Activated CD4-positive, CD25-positive, alpha-beta regulatory T cell treated with anti-CD3 and anti-CD28 coated beads, Interleukin-2, amount 50 U/mL, for 72 hours (primary cell): ENCODE measurements at regions not wholly inside any gene's neighbourhood (a gene's known extent, or its start where the extent isn't known, plus 50 kb on each side); places are given as distances from the start of the nearest gene placed in this dataset.
"Not testable (repeated sequence)": the region's sequence is repeated elsewhere in the genome, so short reads cannot be mapped to it uniquely, and the experiment has no call there.

Experiments
- DNase-seq: peaks from one replicate; pipeline ENCODE4 v3.0.0; 2021

DNA sequence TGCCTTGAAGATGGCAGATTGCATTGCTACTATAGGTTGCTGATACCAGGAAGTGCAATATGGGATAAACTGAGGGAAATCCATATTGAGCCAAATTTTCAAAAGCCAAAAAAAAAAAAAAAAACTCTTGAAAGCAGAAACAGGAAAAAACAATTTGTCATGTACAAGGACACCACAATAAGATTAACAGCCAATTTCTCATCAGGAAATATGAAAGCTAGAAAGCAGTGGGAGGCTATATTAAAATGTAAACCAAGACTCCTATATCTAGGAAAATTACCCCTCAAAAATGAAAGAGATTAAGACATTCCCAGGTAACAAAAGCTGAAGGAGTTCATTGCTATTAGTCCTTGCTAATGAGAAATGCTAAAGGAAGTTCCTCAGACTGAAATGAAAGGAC lies 462.8 kb upstream of the DPH6 start:
- no peak for DNase-seq

DNA sequence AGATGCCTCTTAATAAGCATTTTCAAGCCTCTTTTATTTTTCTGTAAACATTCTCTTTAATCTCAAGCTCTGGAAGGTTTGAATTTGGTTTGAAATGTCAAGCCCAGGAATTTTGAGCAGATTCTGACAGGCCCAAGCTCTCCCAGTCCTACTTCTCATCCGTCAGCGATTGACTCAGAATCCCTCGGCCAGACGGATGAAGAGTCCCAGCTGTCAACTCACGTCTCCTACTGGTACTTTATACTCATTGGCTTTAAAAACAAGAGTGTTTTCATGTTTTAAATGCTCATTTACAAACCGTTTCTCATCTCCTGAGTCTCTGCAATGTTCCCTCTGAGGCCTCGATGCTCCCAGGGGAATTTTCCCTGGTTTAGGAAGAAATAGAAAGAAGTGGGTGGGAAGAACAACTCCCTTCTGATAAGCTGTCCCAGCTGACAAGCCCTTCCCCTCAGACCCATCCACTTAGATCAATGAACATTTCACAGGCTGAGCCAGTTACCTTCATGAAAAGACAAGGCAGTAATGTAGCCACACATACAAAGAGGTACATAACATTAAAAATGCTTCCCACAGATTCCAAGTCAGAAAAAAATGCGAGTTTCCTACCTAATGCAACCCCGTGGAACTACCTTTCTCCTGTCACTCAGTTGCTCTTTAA lies 478.2 kb upstream of the DPH6 start:
- DNase-seq, result no peak

DNA sequence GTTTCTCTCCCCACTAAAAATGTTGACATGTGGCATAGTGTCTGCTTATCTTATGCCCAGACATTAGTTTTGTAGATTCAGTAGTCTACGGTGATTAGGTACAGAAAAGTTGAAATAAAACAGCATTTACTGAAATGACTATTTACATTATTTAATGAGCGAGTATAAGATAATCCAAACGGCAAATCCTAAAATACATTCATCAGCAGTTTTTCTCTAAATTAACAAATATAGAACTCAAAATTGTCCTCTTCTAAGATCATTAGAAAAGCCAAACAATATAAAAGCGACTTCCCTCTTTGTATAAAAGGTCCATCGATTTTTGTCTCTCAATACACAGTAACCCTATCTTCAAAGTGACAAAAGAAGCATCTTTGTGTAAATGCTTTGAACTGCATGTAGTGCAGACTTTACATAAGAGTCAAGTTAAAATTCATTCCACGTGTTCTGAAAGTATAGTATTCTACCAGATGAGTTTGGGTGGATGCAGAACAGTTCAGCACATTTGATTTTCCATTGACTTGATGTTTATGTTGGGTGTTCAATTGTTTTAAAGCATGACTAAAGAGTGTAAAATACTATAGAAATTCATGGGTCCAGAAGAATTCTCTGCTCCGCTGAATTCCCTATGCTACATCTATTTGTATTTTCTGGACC lies 480.8 kb upstream of the DPH6 start:
- DNase-seq, result no peak

DNA sequence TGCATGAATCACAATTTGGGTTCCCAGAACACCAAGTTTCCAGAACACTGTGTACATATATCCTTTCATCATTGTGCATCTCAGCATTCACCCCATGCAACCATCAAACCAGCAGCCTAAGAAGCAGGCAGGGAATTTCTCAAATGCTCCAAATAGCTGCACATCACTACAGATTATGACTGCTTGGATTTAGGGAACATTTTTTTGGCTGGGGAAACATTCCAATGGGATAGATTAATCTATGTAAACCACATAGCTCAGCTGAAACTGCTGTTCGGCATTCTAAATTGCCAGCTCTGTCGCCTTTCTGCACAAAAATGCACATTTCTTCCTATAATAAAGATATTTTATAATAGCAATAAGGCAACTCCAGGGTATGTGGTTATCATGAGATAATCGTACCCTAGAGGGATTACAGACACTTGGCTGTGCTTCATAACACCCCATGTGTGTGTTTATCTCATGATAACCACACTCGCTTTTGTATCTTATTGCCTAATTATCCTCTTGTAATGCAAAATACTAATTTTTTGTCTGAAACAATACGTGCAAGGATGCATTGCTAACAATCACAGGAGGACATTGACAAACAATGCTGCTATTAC lies 483.7 kb upstream of the DPH6 start:
- DNase-seq, result no peak

DNA sequence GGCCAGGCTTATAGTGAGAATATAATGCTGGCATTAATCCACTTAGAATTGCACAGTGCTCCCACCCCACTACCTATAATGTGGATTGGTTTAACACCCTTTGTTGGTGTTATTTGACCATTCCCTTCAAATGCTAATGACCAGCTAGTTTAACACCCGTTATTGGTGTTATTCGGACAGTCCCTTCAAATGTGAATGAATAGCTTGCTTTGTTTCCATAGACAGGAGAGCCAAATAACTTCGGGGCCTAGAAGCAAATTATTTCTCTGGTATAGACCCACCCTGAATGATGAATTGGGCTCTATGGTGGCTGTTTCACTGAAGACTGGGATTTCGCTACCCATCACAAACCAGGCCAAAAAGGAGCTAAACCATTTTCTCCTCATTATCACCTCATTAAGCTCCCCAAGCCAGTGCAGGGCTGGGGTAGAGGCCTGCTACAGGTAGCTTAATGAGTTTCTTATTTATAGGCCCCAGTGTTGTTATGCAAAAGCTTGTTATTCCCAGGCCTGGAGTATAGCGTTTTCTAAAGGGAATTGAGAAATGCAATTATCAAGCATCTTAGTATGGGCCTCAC lies 494.1 kb upstream of the DPH6 start:
- DNase-seq, result no peak

DNA sequence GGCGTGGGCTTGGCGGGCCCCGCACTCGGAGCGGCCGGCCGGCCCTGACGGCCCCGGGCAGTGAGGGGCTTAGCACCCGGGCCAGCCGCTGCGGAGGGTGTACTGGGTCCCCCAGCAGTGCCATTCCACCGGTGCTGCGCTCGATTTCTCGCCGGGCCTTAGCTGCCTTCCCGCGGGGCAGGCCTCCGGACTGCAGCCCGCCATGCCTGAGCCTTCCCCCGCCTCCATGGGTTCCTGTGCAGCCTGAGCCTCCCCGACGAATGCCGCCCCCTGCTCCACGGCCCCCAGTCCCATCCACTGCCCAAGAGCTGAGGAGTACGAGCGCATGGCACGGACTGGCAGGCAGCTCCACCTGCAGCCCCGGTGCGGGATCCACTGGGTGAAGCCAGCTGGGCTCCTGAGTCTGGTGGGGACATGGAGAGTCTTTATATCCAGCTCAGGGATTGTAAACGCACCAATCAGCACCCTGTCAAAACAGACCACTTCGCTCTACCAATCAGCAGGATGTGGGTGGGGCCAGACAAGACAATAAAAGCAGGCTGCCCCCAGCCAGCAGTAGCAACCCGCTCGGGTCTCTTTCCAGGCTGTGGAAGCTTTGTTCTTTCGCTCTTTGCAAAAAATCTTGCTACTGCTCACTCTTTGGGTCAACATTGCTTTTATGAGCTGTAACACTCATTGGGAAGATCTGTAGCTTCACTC lies 501.2 kb upstream of the DPH6 start:
- DNase-seq, result not testable (repeated sequence)

DNA sequence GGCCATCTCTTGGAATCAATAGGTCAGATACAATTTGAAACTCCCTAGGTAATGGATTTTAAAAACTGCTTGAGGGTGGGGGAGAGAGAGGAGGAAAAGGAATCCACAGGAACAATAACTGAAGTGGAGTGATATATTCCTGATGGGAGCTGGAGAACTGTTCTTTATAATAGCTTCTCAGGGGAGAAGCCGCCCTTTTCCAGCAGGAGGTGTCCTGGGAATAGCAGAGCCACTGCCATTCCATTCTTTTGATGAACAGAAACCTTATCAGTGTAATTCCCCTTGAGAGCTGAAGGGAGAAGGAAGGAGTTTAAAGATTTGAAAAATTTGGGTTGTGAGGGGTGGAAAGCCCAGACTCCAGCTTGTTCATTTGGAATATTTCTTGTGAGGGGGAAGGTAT lies 504.9 kb upstream of the DPH6 start:
- DNase-seq, result no peak

DNA sequence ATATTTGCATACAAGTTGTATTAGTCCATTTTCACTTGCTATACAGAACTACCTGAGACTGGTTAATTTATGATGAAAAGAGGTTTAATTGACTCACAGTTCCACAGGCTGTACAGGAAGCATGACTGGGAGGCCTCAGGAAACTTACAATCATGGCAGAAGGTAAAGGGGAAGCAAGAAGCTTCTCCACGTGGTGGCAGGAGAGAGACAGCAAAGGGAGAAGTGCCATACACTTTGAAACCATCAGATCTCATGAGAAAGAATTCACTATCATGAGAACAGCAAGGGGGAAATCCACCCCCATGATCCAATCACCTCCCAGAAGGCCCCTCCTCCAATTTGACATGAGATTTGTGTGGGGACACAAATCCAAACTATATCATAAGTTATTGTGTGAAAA lies 506.7 kb upstream of the DPH6 start:
- not testable (repeated sequence) for DNase-seq

DNA sequence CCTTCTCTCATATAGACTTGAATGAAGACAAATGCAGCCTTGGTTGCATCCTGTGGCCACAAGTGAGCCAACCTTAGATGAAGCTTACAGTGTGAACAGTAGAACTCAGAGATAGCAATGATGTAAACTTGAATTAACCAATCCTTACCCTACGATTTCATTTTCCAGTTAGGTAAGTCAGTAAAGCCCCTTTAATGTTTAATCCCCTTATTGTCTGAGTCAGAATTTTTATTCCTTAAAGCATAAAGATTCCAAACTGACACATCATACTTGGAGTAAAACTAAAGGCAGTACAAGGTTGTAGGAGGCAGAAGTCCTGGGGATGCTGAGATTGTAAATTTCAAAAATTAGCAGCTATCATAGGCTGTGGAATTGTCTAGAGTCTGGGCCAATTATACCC lies 507.8 kb upstream of the DPH6 start:
- DNase-seq, result no peak

DNA sequence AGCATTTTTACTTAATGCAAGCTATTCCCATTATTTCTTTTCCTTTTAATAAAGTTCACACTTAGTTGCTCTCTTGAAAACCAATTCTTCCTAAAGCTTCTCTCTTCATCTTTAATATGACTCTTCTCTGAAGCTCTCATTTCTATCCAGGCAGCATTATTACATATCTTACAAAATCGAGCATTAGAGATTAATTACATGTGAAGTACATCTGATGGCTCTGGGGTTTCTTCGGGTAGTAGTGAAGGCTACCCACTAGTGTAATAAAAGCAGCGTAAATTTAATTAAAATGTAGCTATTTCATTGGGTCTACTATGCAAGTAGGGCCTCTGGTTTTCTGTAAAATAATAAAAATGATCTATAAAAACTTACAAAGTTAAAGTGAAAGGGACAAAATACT lies 513.6 kb upstream of the DPH6 start:
- no peak for DNase-seq

DNA sequence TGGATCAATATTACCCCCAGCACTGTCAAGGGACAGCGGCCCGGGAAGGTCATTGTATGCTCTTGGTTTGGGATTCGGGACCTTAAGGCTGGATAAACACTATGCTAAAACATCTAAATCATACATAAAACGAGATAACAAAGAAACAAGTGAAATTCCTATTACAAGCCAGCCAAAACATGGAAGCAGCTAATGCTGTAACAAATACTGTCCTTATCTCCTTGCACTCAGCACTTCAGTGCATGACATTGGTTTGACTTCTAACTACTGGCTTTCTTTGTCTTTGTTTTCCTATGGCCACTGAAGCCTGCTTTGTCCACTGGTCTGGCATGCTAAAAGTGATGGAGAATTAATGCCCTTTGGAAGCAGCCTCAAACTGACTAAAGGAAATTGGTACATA lies 516.4 kb upstream of the DPH6 start:
- no peak for DNase-seq

DNA sequence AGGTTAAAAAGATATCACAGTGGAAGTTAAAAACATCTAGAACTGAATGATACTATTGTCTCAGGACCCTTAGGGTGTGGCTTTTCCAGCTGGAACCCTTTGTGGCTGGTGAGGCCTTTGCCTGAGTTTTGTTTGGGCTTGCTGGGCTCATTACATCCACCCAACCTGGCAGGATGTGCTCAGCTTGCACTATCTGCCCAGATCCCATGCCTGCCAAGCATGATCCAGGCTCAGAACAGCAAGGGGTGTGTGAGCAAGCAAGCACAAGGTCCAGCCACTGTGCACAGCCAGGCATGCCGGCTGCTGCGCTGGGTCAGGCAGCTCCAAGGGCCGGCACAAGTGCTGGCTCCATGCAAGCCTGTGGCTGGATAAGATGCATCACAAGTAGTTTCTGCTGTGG lies 512.7 kb upstream of the CDIN1 start:
- no peak for DNase-seq

DNA sequence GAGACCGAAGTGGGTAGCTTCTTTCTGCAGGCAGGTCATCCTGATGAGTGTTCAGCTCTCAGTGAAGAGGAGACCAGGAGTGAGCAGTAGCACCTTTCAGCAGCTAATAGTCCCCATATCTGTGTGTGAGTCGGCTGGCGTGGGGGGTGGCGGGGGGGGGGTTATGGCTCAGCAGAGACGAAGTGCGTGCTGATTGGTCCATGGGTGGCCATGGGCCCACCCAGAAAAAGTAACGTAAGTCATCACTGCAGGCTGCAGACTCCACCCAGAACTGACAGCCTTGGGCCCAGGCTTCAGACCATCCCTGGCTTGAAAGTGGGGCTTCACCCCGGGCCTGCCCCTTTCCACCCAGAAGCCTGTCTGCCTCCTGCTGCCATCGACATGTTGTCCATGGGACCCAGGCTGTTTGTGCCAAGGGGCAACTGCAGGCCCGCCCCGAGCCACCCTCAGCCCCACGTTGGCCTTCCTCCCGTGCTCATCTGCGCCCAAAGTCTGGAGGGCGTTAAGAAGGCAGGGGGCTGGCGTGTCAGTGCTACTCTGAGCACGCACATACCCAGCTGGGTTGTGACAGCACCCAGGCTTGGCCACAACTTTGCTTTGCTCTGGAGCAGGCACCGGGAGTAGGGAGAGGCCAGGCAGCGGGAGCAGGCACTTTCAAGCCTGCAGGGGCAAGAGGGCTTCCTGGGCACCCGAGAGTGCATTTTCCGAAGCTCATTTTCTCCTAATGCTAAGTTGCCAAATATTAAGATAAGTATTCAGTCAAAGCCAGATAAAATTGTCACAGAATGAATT lies 511.7 kb upstream of the CDIN1 start:
- no peak for DNase-seq

DNA sequence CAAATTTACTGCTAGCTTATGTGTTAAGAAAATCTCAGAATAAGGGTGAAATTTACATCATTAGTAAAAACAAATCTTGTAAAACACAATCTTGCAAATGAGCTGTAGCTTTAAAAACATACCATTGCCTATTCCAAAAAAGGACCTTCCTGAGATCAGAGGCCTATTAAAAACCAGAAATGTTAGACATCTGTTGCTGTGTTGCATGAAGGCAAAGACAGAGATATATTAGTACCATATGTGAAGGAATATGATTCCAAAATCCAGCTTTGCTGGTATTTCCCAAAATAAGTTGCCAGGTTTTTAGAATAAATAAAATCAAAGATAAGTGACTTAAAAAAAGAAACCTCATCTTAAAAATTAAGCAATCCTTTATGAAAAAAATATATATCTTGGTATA lies 504.1 kb upstream of the CDIN1 start:
- DNase-seq, result no peak

DNA sequence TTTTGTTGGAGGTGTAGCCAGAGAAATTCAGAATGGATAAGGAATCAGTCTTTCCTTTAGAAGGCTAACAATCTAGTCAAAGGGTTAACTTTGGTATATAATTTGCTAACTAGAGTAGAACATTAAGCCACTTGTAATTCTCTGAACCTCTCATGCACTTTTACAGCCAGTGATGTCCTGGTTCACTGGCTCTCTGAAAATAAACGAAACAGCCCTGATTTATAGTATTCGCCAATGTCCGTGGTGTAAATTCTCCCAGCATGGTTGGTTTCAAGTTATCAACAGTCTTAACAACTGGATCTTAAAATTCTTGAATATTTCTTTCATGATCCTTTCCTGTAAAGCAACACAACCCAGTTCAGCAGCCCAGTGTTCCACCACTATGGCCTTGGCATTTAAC lies 500.4 kb upstream of the CDIN1 start:
- no peak for DNase-seq

DNA sequence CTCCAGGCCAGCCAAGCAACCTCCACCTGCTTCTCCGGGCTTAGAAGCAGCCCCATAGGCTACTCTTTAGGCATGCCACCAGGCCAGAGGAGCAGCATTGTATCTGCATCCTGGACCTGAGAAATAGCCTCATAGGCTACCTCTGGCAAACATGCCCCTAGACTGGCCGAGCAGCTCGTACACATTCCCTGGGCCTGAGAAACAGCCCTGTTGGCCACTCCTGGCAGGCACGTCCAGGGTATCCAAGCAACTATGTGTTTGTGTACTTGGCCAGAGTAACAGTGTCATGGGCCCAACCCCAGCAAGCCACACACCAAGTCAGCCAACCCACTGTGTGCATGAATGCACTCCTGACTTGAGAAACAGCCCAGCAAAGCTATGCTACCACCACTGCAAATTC lies 498.7 kb upstream of the CDIN1 start:
- no peak for DNase-seq

DNA sequence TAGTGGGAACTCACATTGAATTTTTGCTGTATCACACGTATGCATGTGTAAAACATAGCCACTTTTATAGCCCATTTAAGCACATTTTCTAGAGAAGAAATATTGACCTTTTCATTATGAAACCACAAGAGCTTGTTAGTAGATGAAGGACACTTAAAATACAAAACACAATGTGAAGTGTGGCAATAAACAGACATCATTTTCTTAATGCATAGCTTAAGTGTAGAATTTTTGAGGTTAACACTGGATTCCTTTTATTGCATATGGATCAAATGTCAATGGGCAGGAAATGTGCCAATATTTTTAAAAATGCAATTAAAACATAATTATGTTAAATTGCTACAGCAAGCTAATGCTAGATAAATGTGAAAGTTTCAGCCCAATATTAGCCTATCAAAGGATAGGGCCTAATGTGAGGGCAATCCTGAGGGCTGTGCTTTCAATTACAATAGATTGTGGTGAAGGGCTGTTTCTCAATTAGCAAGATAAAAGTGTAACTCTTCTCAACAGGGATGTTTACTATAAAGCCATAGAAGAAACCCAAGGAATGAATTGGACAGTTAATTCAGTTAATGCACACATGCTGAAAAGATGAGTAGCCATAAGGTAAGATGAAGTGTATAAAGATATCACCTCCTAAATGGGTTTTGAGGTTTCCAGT lies 489.0 kb upstream of the CDIN1 start:
- no peak for DNase-seq

DNA sequence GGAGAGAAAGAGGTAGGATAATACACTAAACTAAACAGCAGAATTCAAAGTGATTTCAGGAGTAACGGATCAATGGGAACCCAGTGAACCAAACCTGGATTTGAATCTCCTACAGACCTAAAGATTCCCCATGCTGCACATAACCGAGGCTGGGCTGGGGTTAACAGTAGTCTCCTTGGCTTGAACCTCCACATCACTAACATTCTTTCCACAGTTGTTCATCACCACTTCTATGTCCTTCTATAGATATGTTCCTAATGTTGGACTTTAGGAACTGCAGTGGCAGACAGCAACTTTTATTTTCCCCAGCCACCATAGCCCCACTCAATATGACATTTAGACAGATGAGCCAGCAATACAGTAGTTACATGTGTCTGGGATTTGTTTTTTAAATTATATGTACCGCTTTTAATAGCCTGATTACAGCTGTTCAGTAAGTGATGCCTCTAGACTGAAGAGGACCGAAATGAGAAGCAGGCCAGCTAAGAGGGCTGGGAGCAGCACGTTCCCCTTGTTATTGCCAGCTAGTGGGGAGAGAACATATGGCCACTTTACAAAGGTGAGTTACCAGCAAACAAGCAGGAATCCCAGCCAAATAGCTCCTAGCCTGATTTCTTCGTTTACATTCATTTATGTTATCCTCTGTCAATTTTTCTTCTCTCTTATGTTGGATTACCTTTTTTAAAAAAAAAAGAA lies 472.6 kb upstream of the CDIN1 start:
- no peak for DNase-seq

DNA sequence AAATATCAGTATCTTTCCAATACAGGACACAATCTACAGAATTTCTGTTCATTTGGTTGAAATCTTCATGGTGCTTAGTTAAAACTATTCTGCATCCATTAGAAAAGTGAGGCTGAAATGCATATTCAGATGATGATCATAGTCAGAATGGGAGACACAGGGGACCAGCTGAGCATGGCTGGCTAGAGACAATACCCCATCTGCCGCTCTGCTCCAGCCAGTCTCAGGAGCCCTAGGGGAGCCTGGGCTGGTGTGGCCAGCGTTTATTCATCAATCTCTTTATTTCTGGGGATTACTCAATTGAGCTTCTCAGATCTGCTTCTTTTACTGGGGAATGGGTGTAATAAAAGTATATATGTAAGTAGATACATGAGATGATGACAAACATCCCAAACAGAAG lies 470.9 kb upstream of the CDIN1 start:
- no peak for DNase-seq

DNA sequence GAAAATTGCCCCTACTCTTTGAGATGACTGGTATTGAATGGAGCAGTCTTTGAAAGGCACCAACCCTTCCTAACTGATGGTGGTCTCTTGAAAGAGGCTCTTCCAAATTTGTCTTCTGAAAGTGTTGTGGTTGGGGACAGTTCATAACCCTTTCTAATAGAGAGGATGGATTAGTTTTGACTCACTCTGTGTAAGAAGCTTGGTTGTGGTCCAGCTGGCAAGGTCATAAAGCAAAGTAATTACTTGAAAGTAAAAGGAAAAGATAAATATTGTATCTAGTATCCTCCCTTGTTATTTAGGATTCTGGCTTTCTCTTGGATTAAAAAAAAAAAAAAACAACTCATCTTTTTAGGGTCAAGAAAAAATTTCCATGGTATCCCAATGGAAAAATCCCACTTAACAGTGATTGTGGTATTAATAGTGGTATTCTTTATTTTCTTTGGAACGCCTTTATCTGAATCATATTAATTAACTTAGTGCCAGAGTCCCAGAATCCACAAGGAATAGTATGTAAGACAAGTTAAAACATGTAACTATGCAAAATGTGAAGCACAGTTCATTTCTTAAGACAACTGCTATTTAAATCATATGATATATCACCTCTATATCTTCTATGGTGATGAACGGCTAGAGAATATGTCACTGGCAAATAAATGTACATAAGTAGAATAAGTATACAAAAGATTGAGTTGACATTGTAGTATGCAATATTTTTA lies 469.3 kb upstream of the CDIN1 start:
- no peak for DNase-seq

DNA sequence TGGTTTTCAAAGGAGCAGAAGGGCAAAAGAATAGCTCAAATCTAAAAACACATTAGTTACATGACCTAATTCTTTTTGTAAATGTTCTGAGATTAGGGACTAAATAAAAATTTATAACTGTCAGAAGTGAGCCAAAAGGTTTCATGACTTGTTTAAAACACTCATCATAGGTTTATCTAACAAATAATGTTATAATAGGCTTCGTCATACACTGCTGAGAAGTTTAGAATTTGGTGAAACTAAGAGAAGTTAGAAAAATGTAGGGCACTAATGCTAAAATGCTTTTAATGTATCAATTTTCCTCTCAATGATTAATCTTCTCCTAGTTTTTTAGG lies 468.8 kb upstream of the CDIN1 start:
- DNase-seq, result no peak
